ENCODE measurements at regions not wholly inside any gene's neighbourhood (a gene's known extent, or its start where the extent isn't known, plus 50 kb on each side); places are given as distances from the start of the nearest gene placed in this dataset.
"Not testable (repeated sequence)": the region's sequence is repeated elsewhere in the genome, so short reads cannot be mapped to it uniquely, and the experiment has no call there.

- no peak for DNase-seq (ENCODE audit: low read depth in 4 of 4, low spot score in 2 of 4)
These were observed 55.2 kb upstream of the SLIT2 start for GRCh38 chr4:20196476-20196875.

- no peak for DNase-seq (ENCODE audit: low read depth in 4 of 4, low spot score in 2 of 4)
These were observed 56.4 kb upstream of the SLIT2 start for GRCh38 chr4:20195071-20195885.

- DNase-seq (ENCODE audit: low read depth in 4 of 4, low spot score in 2 of 4): no peak
These were observed 57.3 kb upstream of the SLIT2 start for GRCh38 chr4:20194123-20195013.

- DNase-seq (ENCODE audit: low read depth in 4 of 4, low spot score in 2 of 4): no peak
These were observed 58.4 kb upstream of the SLIT2 start for GRCh38 chr4:20193141-20193936.

GRCh38 chr4:20192736-20193135, 59.0 kb upstream of the SLIT2 start:
- no peak for DNase-seq (ENCODE audit: low read depth in 4 of 4, low spot score in 2 of 4)

- no peak for DNase-seq (ENCODE audit: low read depth in 4 of 4, low spot score in 2 of 4)
These were observed 66.6 kb upstream of the SLIT2 start for GRCh38 chr4:20185103-20185502.

- DNase-seq (ENCODE audit: low read depth in 4 of 4, low spot score in 2 of 4): not testable (repeated sequence)
These were observed 68.6 kb upstream of the SLIT2 start for GRCh38 chr4:20183131-20183530.

GRCh38 chr4:20181926-20182325, 69.8 kb upstream of the SLIT2 start:
- DNase-seq (ENCODE audit: low read depth in 4 of 4, low spot score in 2 of 4): no peak

- no peak for DNase-seq (ENCODE audit: low read depth in 4 of 4, low spot score in 2 of 4)
These were observed 71.2 kb upstream of the SLIT2 start for GRCh38 chr4:20180509-20180908.

- no peak for DNase-seq (ENCODE audit: low read depth in 4 of 4, low spot score in 2 of 4)
These were observed 72.7 kb upstream of the SLIT2 start for GRCh38 chr4:20178902-20179576.

- DNase-seq (ENCODE audit: low read depth in 4 of 4, low spot score in 2 of 4): no peak
These were observed 74.8 kb upstream of the SLIT2 start for GRCh38 chr4:20176881-20177280.

- no peak for DNase-seq (ENCODE audit: low read depth in 4 of 4, low spot score in 2 of 4)
These were observed 79.5 kb upstream of the SLIT2 start for GRCh38 chr4:20172070-20172760.

- DNase-seq (ENCODE audit: low read depth in 4 of 4, low spot score in 2 of 4): no peak
These were observed 85.2 kb upstream of the SLIT2 start for GRCh38 chr4:20166544-20166943.

- DNase-seq (ENCODE audit: low read depth in 4 of 4, low spot score in 2 of 4): no peak
These were observed 92.2 kb upstream of the SLIT2 start for GRCh38 chr4:20159516-20159915.

- DNase-seq (ENCODE audit: low read depth in 4 of 4, low spot score in 2 of 4): no peak
These were observed 93.5 kb upstream of the SLIT2 start for GRCh38 chr4:20158195-20158594.

GRCh38 chr4:20151436-20151835, 100.3 kb upstream of the SLIT2 start:
- no peak for DNase-seq (ENCODE audit: low read depth in 4 of 4, low spot score in 2 of 4)

- DNase-seq (ENCODE audit: low read depth in 4 of 4, low spot score in 2 of 4): not testable (repeated sequence)
These were observed 102.6 kb upstream of the SLIT2 start for GRCh38 chr4:20149143-20149542.

- DNase-seq (ENCODE audit: low read depth in 4 of 4, low spot score in 2 of 4): no peak
These were observed 114.5 kb upstream of the SLIT2 start for GRCh38 chr4:20137176-20137575.

GRCh38 chr4:20127626-20128025, 124.1 kb upstream of the SLIT2 start:
- DNase-seq (ENCODE audit: low read depth in 4 of 4, low spot score in 2 of 4): no peak

GRCh38 chr4:20126906-20127305, 124.8 kb upstream of the SLIT2 start:
- DNase-seq (ENCODE audit: low read depth in 4 of 4, low spot score in 2 of 4): no peak

Data from left renal cortex interstitium (tissue), 4 donors.